WERI-Rb-1 (cell line): ENCODE measurements at regions not wholly inside any gene's neighbourhood (a gene's known extent, or its start where the extent isn't known, plus 50 kb on each side); places are given as distances from the start of the nearest gene placed in this dataset.

Experiments
- DNase-seq: peaks from one replicate; pipeline ENCODE4 v3.0.0-alpha.2; 2020
- H3K27ac ChIP-seq: fragments of 250-450 bp; sonication (Bioruptor Pico); 2 replicates; pipeline ENCODE4 v1.5.1; 2020; ENCODE audit warnings: mild to moderate bottlenecking, moderate library complexity
- H3K27me3 ChIP-seq: fragments of 250-450 bp; sonication (Bioruptor Pico); 2 replicates; pipeline ENCODE4 v1.5.1; 2021; ENCODE audit warnings: mild to moderate bottlenecking, low read depth, moderate library complexity; ENCODE audit not compliant: insufficient read depth, severe bottlenecking
- H3K36me3 ChIP-seq: fragments of 250-450 bp; sonication (Bioruptor Pico); 2 replicates; pipeline ENCODE4 v1.5.1; 2020; ENCODE audit warnings: mild to moderate bottlenecking, moderate library complexity
- H3K4me3 ChIP-seq: 2 replicates; pipeline ENCODE4 v1.5.1; 2011; ENCODE audit warnings: low read depth, mild to moderate bottlenecking, control low read depth, low read length
- H3K9me3 ChIP-seq: fragments of 250-450 bp; sonication (Bioruptor Pico); 2 replicates; pipeline ENCODE4 v1.5.1; 2021; ENCODE audit warnings: mild to moderate bottlenecking, moderate library complexity; ENCODE audit not compliant: severe bottlenecking
- TF ChIP-seq, protein P1 (sequence below): IDR thresholded peaks from 2 replicates; pipeline ENCODE4 v1.5.1; 2011; ENCODE audit warnings: low read depth, mild to moderate bottlenecking, control low read depth, inconsistent platforms, low read length

DNA sequence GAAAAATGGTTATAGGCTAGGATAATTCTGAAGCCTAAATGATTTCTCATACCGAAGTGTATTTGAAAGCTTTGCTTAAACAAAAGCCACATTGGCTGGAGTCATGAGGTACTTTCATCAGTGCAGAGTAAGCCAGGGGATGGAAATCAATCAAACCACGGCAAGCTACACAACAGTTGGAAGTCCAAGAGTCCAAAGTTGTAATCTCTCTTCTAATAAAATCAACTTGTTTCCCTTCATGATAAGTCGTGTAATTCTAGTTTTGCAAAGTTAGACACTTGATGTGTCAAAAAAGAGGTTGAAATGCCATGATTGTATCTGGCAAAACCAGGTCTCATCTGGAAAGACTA, 250.5 kb upstream of the VEPH1 start:
- no peak overlapping the region for H3K27ac ChIP-seq

DNA sequence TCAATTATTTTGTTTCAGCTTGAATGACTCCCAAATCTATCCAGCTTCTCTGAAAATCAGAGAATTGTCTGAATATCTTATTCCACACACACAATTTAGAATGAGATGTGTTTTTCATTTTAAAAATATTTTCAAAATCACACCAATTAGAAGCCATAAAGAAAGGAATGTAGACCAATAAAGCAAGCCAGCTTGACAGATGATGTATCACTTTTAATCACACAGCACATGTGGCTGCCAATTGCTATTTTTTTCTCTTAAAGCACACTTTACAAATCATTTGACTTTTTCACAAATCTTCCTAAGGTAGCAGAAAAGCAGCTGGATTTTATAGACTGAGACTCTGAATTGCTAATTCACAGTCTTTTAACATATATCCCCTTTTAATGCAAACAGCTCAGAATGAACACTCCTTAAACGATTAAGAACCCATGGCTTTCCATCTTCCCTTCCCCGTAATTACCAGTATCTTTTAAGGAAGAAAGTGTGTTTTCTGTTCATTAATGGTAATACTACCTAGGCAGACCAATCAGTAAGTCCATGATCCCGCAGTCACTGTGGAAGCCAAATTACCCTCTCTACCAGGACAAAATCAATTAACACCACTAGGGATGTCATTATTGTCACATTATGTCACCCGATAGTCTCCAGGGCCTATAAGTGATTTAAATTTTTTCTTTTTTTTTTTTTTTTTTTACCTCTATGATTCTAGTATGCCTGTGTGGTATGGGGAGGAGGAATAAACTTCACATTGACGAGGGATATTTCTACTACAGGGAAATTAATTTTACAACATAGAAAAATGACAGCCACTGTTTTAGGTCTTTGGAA, 250.0 kb upstream of the VEPH1 start:
- Histone ChIP-seq H3K4me3 (no peak overlapping the region), H3K27ac (no peak overlapping the region), H3K36me3 (no peaks in the 10 kb centered on the region), H3K9me3 (no peaks in the 10 kb centered on the region), H3K27me3 (no peaks in the 10 kb centered on the region)
- no peak for DNase-seq
- TF ChIP-seq, protein P1, sequence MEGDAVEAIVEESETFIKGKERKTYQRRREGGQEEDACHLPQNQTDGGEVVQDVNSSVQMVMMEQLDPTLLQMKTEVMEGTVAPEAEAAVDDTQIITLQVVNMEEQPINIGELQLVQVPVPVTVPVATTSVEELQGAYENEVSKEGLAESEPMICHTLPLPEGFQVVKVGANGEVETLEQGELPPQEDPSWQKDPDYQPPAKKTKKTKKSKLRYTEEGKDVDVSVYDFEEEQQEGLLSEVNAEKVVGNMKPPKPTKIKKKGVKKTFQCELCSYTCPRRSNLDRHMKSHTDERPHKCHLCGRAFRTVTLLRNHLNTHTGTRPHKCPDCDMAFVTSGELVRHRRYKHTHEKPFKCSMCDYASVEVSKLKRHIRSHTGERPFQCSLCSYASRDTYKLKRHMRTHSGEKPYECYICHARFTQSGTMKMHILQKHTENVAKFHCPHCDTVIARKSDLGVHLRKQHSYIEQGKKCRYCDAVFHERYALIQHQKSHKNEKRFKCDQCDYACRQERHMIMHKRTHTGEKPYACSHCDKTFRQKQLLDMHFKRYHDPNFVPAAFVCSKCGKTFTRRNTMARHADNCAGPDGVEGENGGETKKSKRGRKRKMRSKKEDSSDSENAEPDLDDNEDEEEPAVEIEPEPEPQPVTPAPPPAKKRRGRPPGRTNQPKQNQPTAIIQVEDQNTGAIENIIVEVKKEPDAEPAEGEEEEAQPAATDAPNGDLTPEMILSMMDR, result no peak

More for the DNA sequence above, 250.5 kb upstream of the VEPH1 start:
- H3K27me3 ChIP-seq, result no peaks in the 10 kb centered on the region
- no peak overlapping the region for H3K4me3 ChIP-seq
- TF ChIP-seq, protein P1, result no peak
- DNase-seq, result no peak
- no peaks in the 10 kb centered on the region for H3K36me3 ChIP-seq
- H3K9me3 ChIP-seq, result no peaks in the 10 kb centered on the region

DNA sequence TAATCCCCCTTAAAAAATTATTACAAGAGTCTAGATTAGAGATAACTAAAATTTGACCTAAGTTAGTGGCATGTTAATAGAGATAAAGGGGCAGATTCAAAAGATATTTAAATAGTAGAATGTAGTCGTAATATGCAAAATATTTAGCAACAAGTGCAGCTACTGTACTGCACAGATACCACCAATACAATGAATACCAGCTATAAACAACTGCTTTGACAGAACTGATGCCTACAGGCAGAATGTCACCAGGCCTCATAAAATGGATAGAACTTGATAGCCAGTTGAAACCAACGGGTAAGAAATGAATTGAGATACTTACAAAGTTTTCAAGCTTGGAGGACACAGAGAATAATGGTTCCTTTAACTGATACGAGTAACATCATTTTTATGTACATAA, 249.3 kb upstream of the VEPH1 start:
- Histone ChIP-seq H3K27me3 (no peaks in the 10 kb centered on the region), H3K36me3 (no peaks in the 10 kb centered on the region), H3K9me3 (no peaks in the 10 kb centered on the region), H3K4me3 (no peak overlapping the region), H3K27ac (no peak overlapping the region)
- TF ChIP-seq, protein P1, result no peak
- no peak for DNase-seq

DNA sequence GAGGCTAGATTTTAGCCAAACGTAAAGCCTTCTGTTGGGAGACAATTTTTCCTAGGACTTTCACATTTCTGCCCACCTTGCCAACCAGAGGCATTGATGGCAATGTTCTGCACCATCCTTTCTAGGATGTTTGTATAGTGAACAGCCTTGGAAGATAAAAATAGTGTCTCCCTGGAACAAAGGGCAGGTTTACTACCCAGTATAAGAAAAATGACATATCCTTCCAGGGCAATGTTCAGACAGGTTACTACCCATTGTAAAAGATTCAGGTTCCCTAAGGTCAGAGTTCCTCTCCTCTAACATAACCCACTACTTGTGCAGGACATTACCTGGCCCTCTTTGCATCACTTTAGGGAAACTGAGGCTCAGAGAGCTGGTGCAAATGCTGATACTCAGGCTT, 248.2 kb upstream of the VEPH1 start:
- Histone ChIP-seq H3K4me3 (no peak overlapping the region), H3K36me3 (no peaks in the 10 kb centered on the region), H3K27me3 (no peaks in the 10 kb centered on the region), H3K9me3 (no peaks in the 10 kb centered on the region), H3K27ac (no peak overlapping the region)
- no peak for DNase-seq
- TF ChIP-seq, protein P1, result no peak

DNA sequence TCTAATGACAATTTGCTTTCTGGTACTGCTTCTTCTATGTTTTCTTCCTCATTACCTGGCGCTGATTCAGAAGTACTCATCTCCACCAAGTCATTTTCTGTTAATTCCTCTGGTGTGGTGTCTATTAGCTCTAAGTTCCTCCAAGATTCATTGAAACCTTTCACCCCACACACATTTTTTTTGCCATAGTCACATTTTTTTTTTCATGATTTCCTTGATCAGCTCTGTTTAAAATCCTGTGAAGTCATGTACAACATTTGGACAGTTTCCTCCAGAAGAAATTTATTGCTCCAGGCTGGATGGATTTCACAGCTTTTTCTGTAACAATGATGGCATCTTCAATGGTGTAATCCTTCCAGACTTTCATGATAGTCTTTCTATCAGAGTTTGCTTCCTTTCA, 243.2 kb upstream of the VEPH1 start:
- H3K9me3 ChIP-seq, result no peaks in the 10 kb centered on the region
- H3K36me3 ChIP-seq, result no peaks in the 10 kb centered on the region
- no peaks in the 10 kb centered on the region for H3K27me3 ChIP-seq
- no peak for DNase-seq
- H3K27ac ChIP-seq, result no peak overlapping the region
- H3K4me3 ChIP-seq, result no peak overlapping the region
- TF ChIP-seq, protein P1, result no peak

DNA sequence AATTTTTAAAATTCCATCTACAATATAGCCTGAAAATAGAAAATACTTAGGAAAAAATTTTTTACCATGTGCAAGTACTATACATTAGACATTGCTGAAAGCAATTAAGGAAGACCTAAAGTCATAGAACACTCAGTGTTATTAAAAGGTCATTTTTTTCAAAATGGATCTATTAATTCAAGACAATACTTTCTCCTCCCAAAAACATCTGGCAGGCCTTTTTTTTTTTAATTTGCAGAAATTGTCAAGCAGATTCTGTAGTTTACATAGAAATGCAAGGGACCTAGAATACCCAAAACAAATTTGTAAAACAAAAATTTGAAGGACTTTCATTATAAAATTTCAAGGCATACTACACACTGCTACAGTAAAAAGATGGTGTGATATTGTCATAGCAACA, 238.4 kb upstream of the VEPH1 start:
- Histone ChIP-seq H3K27ac (no peak overlapping the region), H3K9me3 (no peaks in the 10 kb centered on the region), H3K36me3 (no peaks in the 10 kb centered on the region), H3K27me3 (no peaks in the 10 kb centered on the region), H3K4me3 (no peak overlapping the region)
- DNase-seq, result no peak
- TF ChIP-seq, protein P1, result no peak
